HepG2 (cell line): ENCODE measurements at regions not wholly inside any gene's neighbourhood (a gene's known extent, or its start where the extent isn't known, plus 50 kb on each side); places are given as distances from the start of the nearest gene placed in this dataset.

Experiments
- ATAC-seq: fragments of 200-7000 bp; cut with Tn5 transposase; 3 replicates; pipeline ENCODE4 v1.9.1; 2020; ENCODE audit warnings: mild to moderate bottlenecking, moderate library complexity
- BruUV-seq: library from RNA; stranded (reverse); fragments of 400-500 nt; replicated peaks from 2 replicates; lab custom pipeline; 2021; lab: Mats Ljungman, UMichigan
- CTCF ChIA-PET: fragments of 300-600 bp; formaldehyde crosslinking; extraction: SDS; loops from one replicate; lab custom pipeline; 2021; ENCODE audit warnings: low total read pairs, inconsistent platforms, low intra/inter-chr PET ratio; lab: Yijun Ruan, JAX
- POLR2A ChIA-PET: fragments of 350-600 bp; sonication (Branson Sonifier 250); formaldehyde crosslinking; loops from one replicate; lab custom pipeline; 2020; ENCODE audit warnings: antibody characterized with exemption, inconsistent platforms; lab: Yijun Ruan, JAX
- DNase-seq: peaks from one replicate; pipeline ENCODE4 v3.0.0-alpha.2; 2015; ENCODE audit warnings: low spot score
- FAIRE-seq: peaks from 3 replicates; lab custom pipeline; 2011; peaks lifted over from hg19 to GRCh38; lab: Jason Lieb, UNC
- H2AFZ ChIP-seq: one replicate; pipeline ENCODE4 v1.6.1; 2011; ENCODE audit warnings: low read length, inconsistent platforms
- H3K27ac ChIP-seq: fragments of 300-600 bp; 3 replicates; pipeline ENCODE4 v1.8.0; 2011; ENCODE audit warnings: mixed run types, mild to moderate bottlenecking, mixed read lengths, low read length, inconsistent platforms; ENCODE audit not compliant: insufficient read depth; ENCODE audit errors: extremely low read length
- H3K27me3 ChIP-seq, 2 experiments: fragments of 200-600 bp in 1 of 2; 2 replicates in 1 of 2; 3 replicates in 1 of 2; pipeline versions ENCODE4 v1.6.0 to v1.8.0; 2011; ENCODE audit warnings: low read length in 2 of 2, mild to moderate bottlenecking in 2 of 2, moderate library complexity in 2 of 2, inconsistent platforms in 1 of 2; ENCODE audit not compliant: insufficient read depth in 2 of 2, control insufficient read depth in 1 of 2
- H3K36me3 ChIP-seq, 2 experiments: fragments of 200-600 bp in 1 of 2; replicated peaks in 1 of 2; 2 replicates in 1 of 2; 3 replicates in 1 of 2; pipeline versions ENCODE4 v1.5.1 to v1.8.0; 2011; ENCODE audit warnings: low read length in 2 of 2, inconsistent platforms in 1 of 2; ENCODE audit not compliant: insufficient read depth in 2 of 2, control insufficient read depth in 1 of 2
- H3K4me1 ChIP-seq: 2 replicates; pipeline ENCODE4 v1.5.1; 2012; ENCODE audit warnings: low read length, inconsistent platforms; ENCODE audit not compliant: insufficient read depth
- H3K4me2 ChIP-seq: 2 replicates; pipeline ENCODE4 v1.6.0; 2011; ENCODE audit warnings: low read depth, low read length, inconsistent platforms
- H3K4me3 ChIP-seq, 3 experiments: fragments of 200-600 bp in 1 of 3; sonication (generic), shearing (Covaris generic) in 1 of 3; replicated peaks in 1 of 3; 2 replicates each; pipeline ENCODE4 v1.5.1; 2011 to 2016; ENCODE audit warnings: low read length in 3 of 3, inconsistent platforms in 2 of 3, low read depth in 2 of 3, mild to moderate bottlenecking in 2 of 3, control low read depth in 1 of 3, mixed read lengths in 1 of 3; ENCODE audit not compliant: insufficient read depth in 1 of 3
- H3K79me2 ChIP-seq: one replicate; pipeline ENCODE4 v1.6.1; 2011; ENCODE audit warnings: low read length, inconsistent platforms; ENCODE audit not compliant: insufficient read depth
- H3K9ac ChIP-seq: 2 replicates; pipeline ENCODE4 v1.6.0; 2011; ENCODE audit warnings: mild to moderate bottlenecking, low read depth, low read length, inconsistent platforms; ENCODE audit not compliant: insufficient read depth
- H3K9me3 ChIP-seq: 2 replicates; pipeline ENCODE4 v1.5.1; 2012; ENCODE audit warnings: mild to moderate bottlenecking, low read length
- H4K20me1 ChIP-seq: 2 replicates; pipeline ENCODE4 v1.6.0; 2011; ENCODE audit warnings: inconsistent platforms, mild to moderate bottlenecking, low read length, moderate library complexity; ENCODE audit not compliant: insufficient read depth
- CBX2 ChIP-seq, 2 experiments: fragments of 200-600 bp in 1 of 2; sonication (generic); formaldehyde crosslinking in 1 of 2; IDR thresholded peaks; 2 replicates each; pipeline versions ENCODE4 v1.7.0 to v1.8.1; 2018 to 2022; ENCODE audit warnings: low read depth in 2 of 2, low read length in 1 of 2, mild to moderate bottlenecking in 1 of 2, missing genetic modification reagents in 1 of 2
- HOXA5 ChIP-seq: sonication (generic); formaldehyde crosslinking; IDR thresholded peaks from 2 replicates; pipeline ENCODE4 v1.4.0; 2020; ENCODE audit warnings: missing genetic modification reagents
- ISL2 ChIP-seq: sonication (generic); formaldehyde crosslinking; IDR thresholded peaks from 2 replicates; pipeline ENCODE4 v1.5.0; 2020; ENCODE audit warnings: missing genetic modification reagents
- KDM2A ChIP-seq: sonication (generic); formaldehyde crosslinking; IDR thresholded peaks from 2 replicates; pipeline ENCODE4 v1.4.0; 2020; ENCODE audit warnings: low read depth, missing genetic modification reagents, borderline replicate concordance
- MAF1 ChIP-seq: sonication (generic); formaldehyde crosslinking; IDR thresholded peaks from 2 replicates; pipeline ENCODE4 v1.5.0; 2020; ENCODE audit warnings: missing genetic modification reagents, borderline replicate concordance
- MEIS2 ChIP-seq: sonication (generic); formaldehyde crosslinking; IDR thresholded peaks from 2 replicates; pipeline ENCODE4 v1.9.0; 2021; ENCODE audit warnings: mild to moderate bottlenecking, missing genetic modification reagents
- NFYB ChIP-seq: sonication (generic); formaldehyde crosslinking; IDR thresholded peaks from 2 replicates; pipeline ENCODE4 v1.4.0; 2020; ENCODE audit warnings: missing genetic modification reagents
- NFYC ChIP-seq: IDR thresholded peaks from 2 replicates; pipeline ENCODE4 v1.6.1; 2016; ENCODE audit warnings: missing genetic modification reagents, missing compliant biosample characterization
- POLR2AphosphoS2 ChIP-seq: IDR thresholded peaks from 2 replicates; pipeline ENCODE4 v1.6.1; 2011; ENCODE audit warnings: low read depth, low read length, improper control_type of control experiment
- SIN3A ChIP-seq: IDR thresholded peaks from 2 replicates; pipeline ENCODE4 v1.6.1; 2011; ENCODE audit warnings: low read depth, mild to moderate bottlenecking, control low read depth, low read length, borderline replicate concordance
- SNAPC5 ChIP-seq: sonication (generic); formaldehyde crosslinking; IDR thresholded peaks from 2 replicates; pipeline ENCODE4 v1.8.1; 2023; ENCODE audit warnings: mild to moderate bottlenecking, missing genetic modification reagents, borderline replicate concordance
- XRCC5 ChIP-seq: fragments of 200-400 bp; formaldehyde crosslinking; optimal IDR thresholded peaks from 2 replicates; pipeline ENCODE3; 2017; ENCODE audit warnings: mild to moderate bottlenecking, low read length
- ZFP1 ChIP-seq: IDR thresholded peaks from 2 replicates; pipeline ENCODE4 v1.6.1; 2016
- ZNF629 ChIP-seq: sonication (generic); formaldehyde crosslinking; conservative IDR thresholded peaks from 2 replicates; pipeline ENCODE4 v1.5.0; 2020; ENCODE audit warnings: missing genetic modification reagents
- ZNF780A ChIP-seq: sonication (generic); formaldehyde crosslinking; IDR thresholded peaks from 2 replicates; pipeline ENCODE4 v1.8.0; 2022; ENCODE audit warnings: mild to moderate bottlenecking, missing genetic modification reagents, moderate library complexity
- WGBS: methylation state at CpG from one replicate; pipeline ENCODE4 v1.1.6; 2017; ENCODE audit warnings: low lambda C conversion rate; 5-methylcytosine and 5-hydroxymethylcytosine counted together
- in situ Hi-C: cut with HindIII; loops from 2 replicates; pipeline ENCODE4 v1.10.0; 2017; ENCODE audit warnings: low pct_unique_long_range_greater_than_20kb; ENCODE audit not compliant: extremely low pct_ligation_motif_present
- intact Hi-C: fragments of 100-400 bp; cut with micrococcal nuclease; formaldehyde crosslinking; loops from one replicate; pipeline ENCODE4 v1.10.0; 2022; ENCODE audit not compliant: unreplicated experiment
- TF ChIP-seq, protein P1 (sequence below): sonication (generic); formaldehyde crosslinking; IDR thresholded peaks from 2 replicates; pipeline ENCODE4 v1.4.0; 2020; ENCODE audit warnings: missing genetic modification reagents

DNA sequence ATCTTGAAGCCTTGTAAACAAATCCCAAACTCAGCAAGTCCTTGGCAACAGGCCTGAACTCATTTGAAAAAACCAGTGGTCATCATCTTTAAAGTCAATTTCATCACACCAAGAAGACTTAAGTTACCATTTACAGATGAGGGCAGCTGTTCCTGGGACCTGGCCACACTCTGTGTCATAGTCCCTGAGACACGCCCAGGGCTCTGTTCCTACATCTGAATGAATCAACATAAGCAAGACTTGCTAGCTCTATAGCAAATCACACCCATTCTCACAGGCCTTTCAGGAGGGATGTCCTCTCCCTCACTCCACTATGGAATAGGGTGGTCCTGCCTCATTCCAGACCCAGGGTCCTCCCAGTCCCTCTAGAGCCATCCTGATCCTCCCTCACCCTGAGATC is 142.8 kb downstream of the NSG2 start:
- intact Hi-C loops = no loop called here
- in situ Hi-C loops = no loop called here
- WGBS = 25% methylated on average over 1 of the region's 1 CpG
- POLR2A ChIA-PET = no interaction called here
- CTCF ChIA-PET = no interaction called here
- Histone ChIP-seq H2AFZ (no peak overlapping the region), H3K27ac (no peak overlapping the region), H3K27me3 (peaks cover 0 to 7% of the 10 kb centered on the region in 2 experiments; a peak in 1 of 5 replicates), H3K4me3 (no peak overlapping the region), H3K36me3 (no peaks in the 10 kb centered on the region), H3K4me2 (no peak overlapping the region), H4K20me1 (no peaks in the 10 kb centered on the region), H3K9ac (no peak overlapping the region), H3K79me2 (no peaks in the 10 kb centered on the region), H3K4me1 (no peaks in the 10 kb centered on the region), H3K9me3 (no peaks in the 10 kb centered on the region)
- no peak for TF ChIP-seq ZNF629
- TF ChIP-seq, protein P1, sequence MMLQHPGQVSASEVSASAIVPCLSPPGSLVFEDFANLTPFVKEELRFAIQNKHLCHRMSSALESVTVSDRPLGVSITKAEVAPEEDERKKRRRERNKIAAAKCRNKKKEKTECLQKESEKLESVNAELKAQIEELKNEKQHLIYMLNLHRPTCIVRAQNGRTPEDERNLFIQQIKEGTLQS (CRISPR knock-in tag) = no peak
- no peak for TF ChIP-seq ISL2 (CRISPR knock-in tag)
- no peak for TF ChIP-seq CBX2 (IDR thresholded peaks at IDR 0.05; ENCODE audit: low read depth, low read length)
- no peak for TF ChIP-seq CBX2 (CRISPR knock-in tag; IDR thresholded peaks at IDR 0.05; ENCODE audit: low read depth)
- TF ChIP-seq MEIS2 (CRISPR knock-in tag) = no peak
- no peak for TF ChIP-seq ZFP1 (CRISPR knock-in tag)
- TF ChIP-seq MAF1 = no peak
- TF ChIP-seq ZNF780A (CRISPR knock-in tag) = no peak
- no peak for TF ChIP-seq KDM2A (CRISPR knock-in tag)
- TF ChIP-seq NFYB (CRISPR knock-in tag) = no peak
- no peak for TF ChIP-seq NFYC (CRISPR knock-in tag)
- TF ChIP-seq SIN3A = no peak
- no peak for TF ChIP-seq POLR2AphosphoS2
- TF ChIP-seq XRCC5 = no peak
- no peak for TF ChIP-seq SNAPC5 (CRISPR knock-in tag)
- no peak for TF ChIP-seq HOXA5 (CRISPR knock-in tag)
- no peak for DNase-seq
- ATAC-seq = no peak
- no TSS peak for BruUV-seq
- FAIRE-seq = no peak
